IMR-90 (cell line): ENCODE measurements at regions not wholly inside any gene's neighbourhood (a gene's known extent, or its start where the extent isn't known, plus 50 kb on each side); places are given as distances from the start of the nearest gene placed in this dataset.

Source experiments
- ATAC-seq: fragments of 200-7000 bp; cut with Tn5 transposase; 2 replicates; pipeline ENCODE4 v1.9.1; 2020; ENCODE audit warnings: low read depth, mild to moderate bottlenecking, moderate library complexity
- BruUV-seq: library from RNA; stranded (reverse); fragments of 400-500 nt; replicated peaks from 2 replicates; lab custom pipeline; 2021; lab: Mats Ljungman, UMichigan
- CTCF ChIA-PET: fragments of 300-600 bp; formaldehyde crosslinking; extraction: SDS; loops from one replicate; lab custom pipeline; 2021; ENCODE audit warnings: antibody characterized with exemption; lab: Yijun Ruan, JAX
- POLR2A ChIA-PET: fragments of 300-600 bp; sonication (Branson Sonifier 250); formaldehyde crosslinking; loops from one replicate; lab custom pipeline; 2022; ENCODE audit warnings: antibody characterized with exemption; ENCODE audit not compliant: unreplicated experiment; lab: Charles Lee
- DNase-seq: peaks from one replicate; pipeline ENCODE4 v3.0.0; 2013
- H2AFZ ChIP-seq: replicated peaks from 2 replicates; pipeline ENCODE3; 2013; ENCODE audit warnings: low read length, mild to moderate bottlenecking; ENCODE audit not compliant: poor library complexity
- H2AK5ac ChIP-seq: 2 replicates; pipeline ENCODE4 v1.6.1; 2013; ENCODE audit warnings: low read depth, low read length, inconsistent platforms
- H2AK9ac ChIP-seq: replicated peaks from 2 replicates; pipeline ENCODE3; 2013; ENCODE audit warnings: mild to moderate bottlenecking, low read depth, low read length, moderate library complexity; ENCODE audit not compliant: poor library complexity
- H2BK120ac ChIP-seq: 2 replicates; pipeline ENCODE4 v1.6.1; 2013; ENCODE audit warnings: low read depth, low read length, inconsistent platforms
- H2BK15ac ChIP-seq: 3 replicates; pipeline ENCODE4 v1.6.1; 2013; ENCODE audit warnings: low read depth, low read length, inconsistent platforms
- H2BK20ac ChIP-seq: 2 replicates; pipeline ENCODE4 v1.6.1; 2013; ENCODE audit warnings: low read depth, mild to moderate bottlenecking, inconsistent platforms, low read length, moderate library complexity
- H2BK5ac ChIP-seq: 2 replicates; pipeline ENCODE4 v1.6.1; 2013; ENCODE audit warnings: mild to moderate bottlenecking, low read depth, low read length, inconsistent platforms; ENCODE audit not compliant: poor library complexity, severe bottlenecking
- H3K14ac ChIP-seq: replicated peaks from 2 replicates; pipeline ENCODE4 v1.6.1; 2013; ENCODE audit warnings: low read depth, low read length, inconsistent platforms
- H3K18ac ChIP-seq: 2 replicates; pipeline ENCODE4 v1.6.1; 2013; ENCODE audit warnings: low read depth, low read length, control low read depth
- H3K23ac ChIP-seq: 2 replicates; pipeline ENCODE4 v1.6.1; 2013; ENCODE audit warnings: low read depth, low read length, inconsistent platforms
- H3K27ac ChIP-seq: 2 replicates; pipeline ENCODE4 v1.5.1; 2013; ENCODE audit warnings: mild to moderate bottlenecking, control low read depth, low read length; ENCODE audit not compliant: insufficient read depth
- H3K27me3 ChIP-seq: 2 replicates; pipeline ENCODE4 v1.6.1; 2013; ENCODE audit warnings: low read length; ENCODE audit not compliant: control insufficient read depth, insufficient read depth
- H3K36me3 ChIP-seq: 2 replicates; pipeline ENCODE4 v1.6.1; 2013; ENCODE audit warnings: low read length, mixed read lengths; ENCODE audit not compliant: control insufficient read depth, insufficient read depth
- H3K4ac ChIP-seq: 2 replicates; pipeline ENCODE4 v1.6.1; 2013; ENCODE audit warnings: low read depth, low read length, inconsistent platforms
- H3K4me1 ChIP-seq: 2 replicates; pipeline ENCODE4 v1.6.1; 2013; ENCODE audit warnings: low read length, mixed read lengths; ENCODE audit not compliant: control insufficient read depth, insufficient read depth
- H3K4me2 ChIP-seq: 2 replicates; pipeline ENCODE4 v1.6.1; 2013; ENCODE audit warnings: low read depth, mild to moderate bottlenecking, control low read depth, low read length, moderate library complexity
- H3K4me3 ChIP-seq: 2 replicates; pipeline ENCODE4 v1.5.1; 2013; ENCODE audit warnings: low read depth, mild to moderate bottlenecking, control low read depth, low read length, moderate library complexity; ENCODE audit not compliant: insufficient read depth
- H3K56ac ChIP-seq: 2 replicates; pipeline ENCODE4 v1.6.1; 2013; ENCODE audit warnings: low read length, inconsistent platforms; ENCODE audit not compliant: insufficient read depth; ENCODE audit errors: extremely low read depth
- H3K79me1 ChIP-seq, 2 experiments: 2 replicates each; pipeline ENCODE4 v1.6.1; 2013; ENCODE audit warnings: low read length in 2 of 2, inconsistent platforms in 1 of 2, low read depth in 1 of 2
- H3K9ac ChIP-seq: 2 replicates; pipeline ENCODE4 v1.6.1; 2013; ENCODE audit warnings: low read depth, low read length, control low read depth
- H3K9me1 ChIP-seq: 2 replicates; pipeline ENCODE4 v1.6.1; 2013; ENCODE audit warnings: low read length, inconsistent platforms; ENCODE audit not compliant: insufficient read depth
- H3K9me3 ChIP-seq: 2 replicates; pipeline ENCODE4 v1.6.1; 2013; ENCODE audit warnings: low read length; ENCODE audit not compliant: control insufficient read depth, insufficient read depth
- H4K20me1 ChIP-seq: 2 replicates; pipeline ENCODE4 v1.6.1; 2013; ENCODE audit warnings: low read length, inconsistent platforms; ENCODE audit not compliant: insufficient read depth
- H4K5ac ChIP-seq: 2 replicates; pipeline ENCODE4 v1.6.1; 2013; ENCODE audit warnings: mild to moderate bottlenecking, low read depth, low read length, control low read depth
- H4K8ac ChIP-seq, 2 experiments: 2 replicates each; pipeline ENCODE4 v1.6.1; 2013; ENCODE audit warnings: low read depth in 2 of 2, low read length in 2 of 2, control low read depth in 1 of 2, inconsistent platforms in 1 of 2
- H4K91ac ChIP-seq: 2 replicates; pipeline ENCODE4 v1.6.1; 2013; ENCODE audit warnings: low read depth, low read length, inconsistent platforms; ENCODE audit not compliant: insufficient read depth
- BHLHE40 ChIP-seq: fragments of 150-350 bp; IDR thresholded peaks from 2 replicates; pipeline ENCODE4 v1.6.1; 2016; ENCODE audit warnings: mild to moderate bottlenecking, low read depth, low read length
- CEBPB ChIP-seq: IDR thresholded peaks from 2 replicates; pipeline ENCODE4 v1.6.1; 2012; ENCODE audit warnings: low read depth, low read length, improper control_type of control experiment
- CHD1 ChIP-seq: IDR thresholded peaks from 2 replicates; pipeline ENCODE4 v1.6.1; 2012; ENCODE audit warnings: low read depth, low read length, improper control_type of control experiment
- FOS ChIP-seq: fragments of 150-350 bp; IDR thresholded peaks from 2 replicates; pipeline ENCODE4 v1.6.1; 2016; ENCODE audit warnings: low read depth, low read length
- MAFK ChIP-seq: IDR thresholded peaks from 2 replicates; pipeline ENCODE4 v1.6.1; 2012; ENCODE audit warnings: low read depth, low read length, improper control_type of control experiment
- MAZ ChIP-seq: IDR thresholded peaks from 2 replicates; pipeline ENCODE4 v1.6.1; 2012; ENCODE audit warnings: low read depth, mild to moderate bottlenecking, low read length, improper control_type of control experiment, moderate library complexity, borderline replicate concordance
- MXI1 ChIP-seq: IDR thresholded peaks from 2 replicates; pipeline ENCODE4 v1.6.1; 2012; ENCODE audit warnings: low read depth, mild to moderate bottlenecking, low read length, moderate library complexity, borderline replicate concordance
- NFE2L2 ChIP-seq: fragments of 150-350 bp; IDR thresholded peaks from 2 replicates; pipeline ENCODE4 v1.6.1; 2016; ENCODE audit warnings: low read depth, mild to moderate bottlenecking, low read length
- POLR2A ChIP-seq: IDR thresholded peaks from 2 replicates; pipeline ENCODE4 v1.6.1; 2012; ENCODE audit warnings: mild to moderate bottlenecking, low read depth, low read length
- RAD21 ChIP-seq: IDR thresholded peaks from 2 replicates; pipeline ENCODE4 v1.6.1; 2012; ENCODE audit warnings: low read length, improper control_type of control experiment
- RCOR1 ChIP-seq: IDR thresholded peaks from 2 replicates; pipeline ENCODE4 v1.6.1; 2012; ENCODE audit warnings: mild to moderate bottlenecking, low read length, improper control_type of control experiment; ENCODE audit not compliant: insufficient replicate concordance
- RFX5 ChIP-seq: IDR thresholded peaks from 2 replicates; pipeline ENCODE4 v1.8.0; 2012; ENCODE audit warnings: low read depth, mild to moderate bottlenecking, low read length, moderate library complexity
- SMC3 ChIP-seq: fragments of 150-350 bp; IDR thresholded peaks from 2 replicates; pipeline ENCODE4 v1.6.1; 2016; ENCODE audit warnings: low read depth, mild to moderate bottlenecking, antibody characterized with exemption, low read length, moderate library complexity
- WGBS, 2 experiments: methylation state at CpG; one replicate each; pipeline versions ENCODE4 v1.1.5 to v1.1.7; 2013; ENCODE audit warnings: missing lambda C conversion rate in 2 of 2; ENCODE audit not compliant: insufficient read length in 1 of 2; ENCODE audit errors: extremely low coverage in 2 of 2; 5-methylcytosine and 5-hydroxymethylcytosine counted together
- dilution Hi-C: fragments of 300-500 bp; cut with HindIII; formaldehyde crosslinking; loops from one replicate; pipeline ENCODE4 v1.14.3; 2018; ENCODE audit warnings: low sequenced_read_pairs; ENCODE audit not compliant: unreplicated experiment
- in situ Hi-C: fragments of 300-500 bp; cut with MboI; formaldehyde crosslinking; loops from 3 replicates; pipeline ENCODE4 v1.14.3; 2019; ENCODE audit warnings: low sequenced_read_pairs, inconsistent platforms, mixed read lengths
- intact Hi-C: fragments of 100-400 bp; cut with micrococcal nuclease; formaldehyde crosslinking; loops from 2 replicates; pipeline ENCODE4 v1.10.0; 2022
- TF ChIP-seq, protein P1 (sequence below): conservative IDR thresholded peaks from 2 replicates; pipeline ENCODE4 v1.5.1; 2012; ENCODE audit warnings: mild to moderate bottlenecking, low read depth, low read length, improper control_type of control experiment
- TF ChIP-seq, protein P2 (sequence below): fragments of 150-350 bp; IDR thresholded peaks from 2 replicates; pipeline ENCODE4 v1.6.1; 2017; ENCODE audit warnings: mild to moderate bottlenecking, antibody characterized with exemption, low read length, low read depth
- TF ChIP-seq, protein P3 (sequence below): fragments of 150-350 bp; IDR thresholded peaks from 2 replicates; pipeline ENCODE4 v1.6.1; 2016; ENCODE audit warnings: low read depth, mild to moderate bottlenecking, low read length, moderate library complexity, borderline replicate concordance

DNA sequence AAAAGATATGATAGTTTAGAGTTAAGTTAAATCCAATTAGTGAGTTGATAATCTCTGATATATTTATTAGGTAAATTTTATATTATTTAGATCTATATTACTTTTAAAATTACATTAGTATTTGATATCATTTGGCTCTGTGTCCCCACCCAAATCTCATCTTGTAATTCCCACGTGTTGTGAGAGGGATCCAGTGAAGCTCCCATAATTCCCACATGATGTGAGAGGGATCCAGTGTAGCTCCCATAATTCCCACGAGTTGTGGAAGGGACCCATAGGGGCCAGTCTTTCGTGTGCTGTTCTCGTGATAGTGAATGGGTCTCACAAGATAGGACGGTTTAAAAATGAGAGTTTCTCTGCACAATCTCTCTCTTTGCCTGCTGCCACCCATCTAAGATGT is 1183.6 kb downstream of the NSUN3 start:
- WGBS, 2 experiments: no CpG with 5 or more reads among the region's 5 CpGs
- Histone ChIP-seq H2AK5ac (no peak overlapping the region), H3K27me3 (no peaks in the 10 kb centered on the region), H4K20me1 (no peaks in the 10 kb centered on the region), H2AFZ (no peak overlapping the region), H2BK15ac (no peak overlapping the region), H2AK9ac (no peak overlapping the region), H3K4me3 (no peak overlapping the region), H3K4me2 (no peak overlapping the region), H3K36me3 (no peaks in the 10 kb centered on the region), H3K9ac (no peak overlapping the region), H3K56ac (no peak overlapping the region), H2BK20ac (no peak overlapping the region), H3K9me3 (no peaks in the 10 kb centered on the region), H3K4me1 (no peaks in the 10 kb centered on the region), H3K9me1 (no peaks in the 10 kb centered on the region), H3K27ac (no peak overlapping the region), H4K5ac (no peak overlapping the region), H4K8ac (no peak overlapping the region), H2BK120ac (no peak overlapping the region), H3K18ac (no peak overlapping the region), H3K14ac (no peak overlapping the region), H4K91ac (no peak overlapping the region), H3K23ac (no peak overlapping the region), H3K4ac (no peak overlapping the region), H3K79me1 (no peaks in the 10 kb centered on the region), H2BK5ac (no peak overlapping the region)
- ChIA-PET POLR2A (no interaction called here), CTCF (no interaction called here)
- TF ChIP-seq CHD1 (no peak), NFE2L2 (no peak), CEBPB (no peak), MAFK (no peak), RAD21 (no peak), SMC3 (no peak), RFX5 (no peak), BHLHE40 (no peak), MXI1 (no peak), FOS (no peak), POLR2A (no peak), MAZ (no peak), RCOR1 (no peak)
- TF ChIP-seq, protein P1, sequence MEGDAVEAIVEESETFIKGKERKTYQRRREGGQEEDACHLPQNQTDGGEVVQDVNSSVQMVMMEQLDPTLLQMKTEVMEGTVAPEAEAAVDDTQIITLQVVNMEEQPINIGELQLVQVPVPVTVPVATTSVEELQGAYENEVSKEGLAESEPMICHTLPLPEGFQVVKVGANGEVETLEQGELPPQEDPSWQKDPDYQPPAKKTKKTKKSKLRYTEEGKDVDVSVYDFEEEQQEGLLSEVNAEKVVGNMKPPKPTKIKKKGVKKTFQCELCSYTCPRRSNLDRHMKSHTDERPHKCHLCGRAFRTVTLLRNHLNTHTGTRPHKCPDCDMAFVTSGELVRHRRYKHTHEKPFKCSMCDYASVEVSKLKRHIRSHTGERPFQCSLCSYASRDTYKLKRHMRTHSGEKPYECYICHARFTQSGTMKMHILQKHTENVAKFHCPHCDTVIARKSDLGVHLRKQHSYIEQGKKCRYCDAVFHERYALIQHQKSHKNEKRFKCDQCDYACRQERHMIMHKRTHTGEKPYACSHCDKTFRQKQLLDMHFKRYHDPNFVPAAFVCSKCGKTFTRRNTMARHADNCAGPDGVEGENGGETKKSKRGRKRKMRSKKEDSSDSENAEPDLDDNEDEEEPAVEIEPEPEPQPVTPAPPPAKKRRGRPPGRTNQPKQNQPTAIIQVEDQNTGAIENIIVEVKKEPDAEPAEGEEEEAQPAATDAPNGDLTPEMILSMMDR: no peak
- TF ChIP-seq, protein P2, sequence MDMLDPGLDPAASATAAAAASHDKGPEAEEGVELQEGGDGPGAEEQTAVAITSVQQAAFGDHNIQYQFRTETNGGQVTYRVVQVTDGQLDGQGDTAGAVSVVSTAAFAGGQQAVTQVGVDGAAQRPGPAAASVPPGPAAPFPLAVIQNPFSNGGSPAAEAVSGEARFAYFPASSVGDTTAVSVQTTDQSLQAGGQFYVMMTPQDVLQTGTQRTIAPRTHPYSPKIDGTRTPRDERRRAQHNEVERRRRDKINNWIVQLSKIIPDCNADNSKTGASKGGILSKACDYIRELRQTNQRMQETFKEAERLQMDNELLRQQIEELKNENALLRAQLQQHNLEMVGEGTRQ: no peak
- TF ChIP-seq, protein P3, sequence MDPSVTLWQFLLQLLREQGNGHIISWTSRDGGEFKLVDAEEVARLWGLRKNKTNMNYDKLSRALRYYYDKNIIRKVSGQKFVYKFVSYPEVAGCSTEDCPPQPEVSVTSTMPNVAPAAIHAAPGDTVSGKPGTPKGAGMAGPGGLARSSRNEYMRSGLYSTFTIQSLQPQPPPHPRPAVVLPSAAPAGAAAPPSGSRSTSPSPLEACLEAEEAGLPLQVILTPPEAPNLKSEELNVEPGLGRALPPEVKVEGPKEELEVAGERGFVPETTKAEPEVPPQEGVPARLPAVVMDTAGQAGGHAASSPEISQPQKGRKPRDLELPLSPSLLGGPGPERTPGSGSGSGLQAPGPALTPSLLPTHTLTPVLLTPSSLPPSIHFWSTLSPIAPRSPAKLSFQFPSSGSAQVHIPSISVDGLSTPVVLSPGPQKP: no peak
- no peak for ATAC-seq
- intact Hi-C loops: no loop called here
- in situ Hi-C loops: no loop called here
- dilution Hi-C loops: no loop called here
- no TSS peak for BruUV-seq
- DNase-seq: no peak
